ENCODE measurements at regions not wholly inside any gene's neighbourhood (a gene's known extent, or its start where the extent isn't known, plus 50 kb on each side); places are given as distances from the start of the nearest gene placed in this dataset.

GRCh38 chrX:42951747-42952146 lies 173.8 kb upstream of the PPP1R2C start:
- Histone ChIP-seq H3K36me3 (ENCODE audit: control insufficient read depth in 2 of 2, extremely low read depth in 1 of 2, insufficient read depth in 1 of 2, low read length in 1 of 2) (no peaks in the 10 kb centered on the region), H3K9me3 (no peaks in the 10 kb centered on the region), H3K27ac (ENCODE audit: low read length) (no peak overlapping the region), H3K4me3 (ENCODE audit: control insufficient read depth in 1 of 2, extremely low read depth in 1 of 2, low read length in 1 of 2) (no peak overlapping the region), H3K4me1 (ENCODE audit: control insufficient read depth in 1 of 2, extremely low read depth in 1 of 2, insufficient read depth in 2 of 2, low read length in 2 of 2) (peaks cover 0 to 28% of the 10 kb centered on the region in 2 experiments), H3K27me3 (replicated peaks in 1 of 2; ENCODE audit: control insufficient read depth in 2 of 2, extremely low read depth in 1 of 2, insufficient read depth in 2 of 2, low read length in 1 of 2) (no peaks in the 10 kb centered on the region)
- peaks cover 0 to 5% (median 0%) of the 10 kb centered on the region in 3 donors for H3K9me3 Mint-ChIP-seq
- H3K36me3 Mint-ChIP-seq = no peaks in the 10 kb centered on the region
- H3K4me1 Mint-ChIP-seq = peaks cover 67 to 74% (median 68%) of the 10 kb centered on the region in 3 donors
- H3K27ac Mint-ChIP-seq = peak overlapping the region; percentile 82 to 84
- ChIA-PET CTCF (interaction anchor here in 1 of 2 donors (0.7 kb wide), 1 partner anchor 278 kb away, joined by 5 read pairs; no protein-coding TSS in a partner anchor), POLR2A (interaction anchor here (0.6 to 0.8 kb wide), 4 partner anchors 133 to 1617 kb away, joined by 3 to 4 read pairs (median 3); no protein-coding TSS in a partner anchor)
- no peaks in the 10 kb centered on the region for H3K27me3 Mint-ChIP-seq
- no peak overlapping the region for H3K4me3 Mint-ChIP-seq
- ATAC-seq (replicated peaks in 1 of 4) (no peak), DNase-seq (no peak)

GRCh38 chrX:42952621-42953020 lies 174.7 kb upstream of the PPP1R2C start:
- no peaks in the 10 kb centered on the region for H3K36me3 ChIP-seq (ENCODE audit: control insufficient read depth in 2 of 2, extremely low read depth in 1 of 2, insufficient read depth in 1 of 2, low read length in 1 of 2)
- no peaks in the 10 kb centered on the region for H3K27me3 ChIP-seq (replicated peaks in 1 of 2; ENCODE audit: control insufficient read depth in 2 of 2, extremely low read depth in 1 of 2, insufficient read depth in 2 of 2, low read length in 1 of 2)
- H3K27me3 Mint-ChIP-seq = no peaks in the 10 kb centered on the region
- ChIA-PET CTCF (no interaction called here), POLR2A (no interaction called here)
- H3K4me1 Mint-ChIP-seq = peaks cover 58 to 65% (median 60%) of the 10 kb centered on the region in 3 donors
- peak overlapping the region in 1 of 2 donors; percentile 64 for H3K27ac Mint-ChIP-seq
- DNase-seq (no peak), ATAC-seq (replicated peaks in 1 of 4) (no peak)
- H3K9me3 Mint-ChIP-seq = peaks cover 0 to 5% (median 0%) of the 10 kb centered on the region in 3 donors
- peaks cover 0 to 19% of the 10 kb centered on the region in 2 experiments for H3K4me1 ChIP-seq (ENCODE audit: control insufficient read depth in 1 of 2, extremely low read depth in 1 of 2, insufficient read depth in 2 of 2, low read length in 2 of 2)
- no peaks in the 10 kb centered on the region for H3K36me3 Mint-ChIP-seq
- H3K4me3 Mint-ChIP-seq = no peak overlapping the region
- no peak overlapping the region for H3K27ac ChIP-seq (ENCODE audit: low read length)
- H3K9me3 ChIP-seq = no peaks in the 10 kb centered on the region
- H3K4me3 ChIP-seq (ENCODE audit: control insufficient read depth in 1 of 2, extremely low read depth in 1 of 2, low read length in 1 of 2) = no peak overlapping the region

- Histone ChIP-seq H3K9me3 (no peaks in the 10 kb centered on the region), H3K27ac (ENCODE audit: low read length) (no peak overlapping the region), H3K36me3 (ENCODE audit: control insufficient read depth in 2 of 2, extremely low read depth in 1 of 2, insufficient read depth in 1 of 2, low read length in 1 of 2) (no peaks in the 10 kb centered on the region), H3K27me3 (replicated peaks in 1 of 2; ENCODE audit: control insufficient read depth in 2 of 2, extremely low read depth in 1 of 2, insufficient read depth in 2 of 2, low read length in 1 of 2) (no peaks in the 10 kb centered on the region), H3K4me3 (ENCODE audit: control insufficient read depth in 1 of 2, extremely low read depth in 1 of 2, low read length in 1 of 2) (no peak overlapping the region), H3K4me1 (ENCODE audit: control insufficient read depth in 1 of 2, extremely low read depth in 1 of 2, insufficient read depth in 2 of 2, low read length in 2 of 2) (peaks cover 0 to 3% of the 10 kb centered on the region in 2 experiments)
- no peaks in the 10 kb centered on the region for H3K27me3 Mint-ChIP-seq
- ChIA-PET POLR2A (no interaction called here), CTCF (no interaction called here)
- DNase-seq (no peak), ATAC-seq (replicated peaks in 1 of 4) (no peak)
- peaks cover 0 to 3% (median 3%) of the 10 kb centered on the region in 3 donors for H3K9me3 Mint-ChIP-seq
- no CpG with 5 or more reads among the region's 3 CpGs for WGBS (ENCODE audit: insufficient coverage)
- H3K36me3 Mint-ChIP-seq = no peaks in the 10 kb centered on the region
- peaks cover 36 to 42% (median 41%) of the 10 kb centered on the region in 3 donors for H3K4me1 Mint-ChIP-seq
- peak overlapping the region in 1 of 2 donors; percentile 71 for H3K27ac Mint-ChIP-seq
- peak overlapping the region in 1 of 3 donors; percentile 34 for H3K4me3 Mint-ChIP-seq
Observed at GRCh38 chrX:42954880-42955279, 176.9 kb upstream of the PPP1R2C start.

- DNase-seq = no peak
- POLR2A ChIA-PET = interaction anchor here in 1 of 2 donors (0.7 kb wide), 1 partner anchor 119 kb away, joined by 5 read pairs; no protein-coding TSS in a partner anchor
- Mint-ChIP-seq H3K4me1 (peaks cover 32 to 41% (median 38%) of the 10 kb centered on the region in 3 donors), H3K27ac (peak overlapping the region; percentile 72 to 75), H3K36me3 (no peaks in the 10 kb centered on the region), H3K4me3 (peak overlapping the region in 1 of 3 donors; percentile 34), H3K9me3 (peaks cover 0 to 6% (median 4%) of the 10 kb centered on the region in 3 donors), H3K27me3 (no peaks in the 10 kb centered on the region)
- WGBS (ENCODE audit: insufficient coverage) = no CpG with 5 or more reads among the region's 2 CpGs
- CTCF ChIA-PET = interaction anchor here in 1 of 2 donors (0.7 kb wide), 1 partner anchor 434 kb away, joined by 3 read pairs; no protein-coding TSS in a partner anchor
- ATAC-seq (replicated peaks in 1 of 4) = no peak
- Histone ChIP-seq H3K27ac (ENCODE audit: low read length) (no peak overlapping the region), H3K4me3 (ENCODE audit: control insufficient read depth in 1 of 2, extremely low read depth in 1 of 2, low read length in 1 of 2) (no peak overlapping the region), H3K27me3 (replicated peaks in 1 of 2; ENCODE audit: control insufficient read depth in 2 of 2, extremely low read depth in 1 of 2, insufficient read depth in 2 of 2, low read length in 1 of 2) (no peaks in the 10 kb centered on the region), H3K36me3 (ENCODE audit: control insufficient read depth in 2 of 2, extremely low read depth in 1 of 2, insufficient read depth in 1 of 2, low read length in 1 of 2) (no peaks in the 10 kb centered on the region), H3K9me3 (no peaks in the 10 kb centered on the region), H3K4me1 (ENCODE audit: control insufficient read depth in 1 of 2, extremely low read depth in 1 of 2, insufficient read depth in 2 of 2, low read length in 2 of 2) (peaks cover 0 to 3% of the 10 kb centered on the region in 2 experiments)
Observed at GRCh38 chrX:42955349-42955748, 177.4 kb upstream of the PPP1R2C start.

- POLR2A ChIA-PET = no interaction called here
Observed at GRCh38 chrX:42967681-42968300, 189.8 kb upstream of the PPP1R2C start.

GRCh38 chrX:42973321-42973720 lies 195.4 kb upstream of the PPP1R2C start:
- H3K27me3 ChIP-seq (replicated peaks in 1 of 2; ENCODE audit: control insufficient read depth in 2 of 2, extremely low read depth in 1 of 2, insufficient read depth in 2 of 2, low read length in 1 of 2) = no peaks in the 10 kb centered on the region
- H3K27me3 Mint-ChIP-seq = no peaks in the 10 kb centered on the region
- H3K36me3 Mint-ChIP-seq = no peaks in the 10 kb centered on the region
- no peak overlapping the region for H3K27ac ChIP-seq (ENCODE audit: low read length)
- DNase-seq (no peak), ATAC-seq (replicated peaks in 1 of 4) (no peak)
- no peaks in the 10 kb centered on the region for H3K9me3 Mint-ChIP-seq
- H3K4me3 ChIP-seq (ENCODE audit: control insufficient read depth in 1 of 2, extremely low read depth in 1 of 2, low read length in 1 of 2) = no peak overlapping the region
- CTCF ChIA-PET = no interaction called here
- no peaks in the 10 kb centered on the region for H3K4me1 ChIP-seq (ENCODE audit: control insufficient read depth in 1 of 2, extremely low read depth in 1 of 2, insufficient read depth in 2 of 2, low read length in 2 of 2)
- no peak overlapping the region for H3K4me3 Mint-ChIP-seq
- WGBS (ENCODE audit: insufficient coverage) = 67% methylated on average over 1 of the region's 2 CpGs
- no peak overlapping the region for H3K27ac Mint-ChIP-seq
- H3K4me1 Mint-ChIP-seq = peaks cover 4 to 12% (median 9%) of the 10 kb centered on the region in 3 donors
- POLR2A ChIA-PET = interaction anchor here in 1 of 2 donors (0.7 kb wide), 1 partner anchor 1583 kb away, joined by 4 read pairs; no protein-coding TSS in a partner anchor
- no peaks in the 10 kb centered on the region for H3K9me3 ChIP-seq
- no peaks in the 10 kb centered on the region for H3K36me3 ChIP-seq (ENCODE audit: control insufficient read depth in 2 of 2, extremely low read depth in 1 of 2, insufficient read depth in 1 of 2, low read length in 1 of 2)

More at GRCh38 chrX:42967681-42968300, 189.8 kb upstream of the PPP1R2C start:
- H3K36me3 ChIP-seq (ENCODE audit: control insufficient read depth in 2 of 2, extremely low read depth in 1 of 2, insufficient read depth in 1 of 2, low read length in 1 of 2) = no peaks in the 10 kb centered on the region
- no peaks in the 10 kb centered on the region for H3K27me3 ChIP-seq (replicated peaks in 1 of 2; ENCODE audit: control insufficient read depth in 2 of 2, extremely low read depth in 1 of 2, insufficient read depth in 2 of 2, low read length in 1 of 2)
- DNase-seq = no peak
- CTCF ChIA-PET = interaction anchor here in 1 of 2 donors (0.6 kb wide), 1 partner anchor 351 kb away, joined by 3 read pairs; no protein-coding TSS in a partner anchor
- Mint-ChIP-seq H3K36me3 (no peaks in the 10 kb centered on the region), H3K9me3 (no peaks in the 10 kb centered on the region), H3K4me3 (no peak overlapping the region), H3K27ac (peak overlapping the region in 1 of 2 donors; percentile 9), H3K27me3 (no peaks in the 10 kb centered on the region), H3K4me1 (peaks cover 2 to 6% (median 4%) of the 10 kb centered on the region in 3 donors)
- no peak for ATAC-seq (replicated peaks in 1 of 4)
- H3K4me1 ChIP-seq (ENCODE audit: control insufficient read depth in 1 of 2, extremely low read depth in 1 of 2, insufficient read depth in 2 of 2, low read length in 2 of 2) = no peaks in the 10 kb centered on the region
- no peak overlapping the region for H3K27ac ChIP-seq (ENCODE audit: low read length)
- H3K4me3 ChIP-seq (ENCODE audit: control insufficient read depth in 1 of 2, extremely low read depth in 1 of 2, low read length in 1 of 2) = no peak overlapping the region
- WGBS (ENCODE audit: insufficient coverage) = no CpG with 5 or more reads among the region's 2 CpGs
- no peaks in the 10 kb centered on the region for H3K9me3 ChIP-seq

Data from T-cell (primary cell).